CD14-positive monocyte (primary cell): ENCODE measurements at regions not wholly inside any gene's neighbourhood (a gene's known extent, or its start where the extent isn't known, plus 50 kb on each side); places are given as distances from the start of the nearest gene placed in this dataset.

Source experiments
- DNase-seq, 3 donors: peaks; one replicate each; pipeline ENCODE4 v3.0.0-alpha.2; 2011 to 2022
- H2AFZ ChIP-seq: 2 replicates; pipeline ENCODE4 v1.6.0; 2012; ENCODE audit warnings: mild to moderate bottlenecking, low read depth, low read length, inconsistent platforms; ENCODE audit not compliant: insufficient read depth, poor library complexity, severe bottlenecking
- H3K27ac ChIP-seq, 2 donors: 1 replicate in 1 of 2; 2 replicates in 1 of 2; pipeline ENCODE4 v1.5.1; 2012 to 2013; ENCODE audit warnings: low read length in 2 of 2, control low read depth in 1 of 2, inconsistent platforms in 1 of 2, low read depth in 1 of 2, mild to moderate bottlenecking in 1 of 2
- H3K27me3 ChIP-seq, 2 donors: one replicate each; pipeline versions ENCODE4 v1.6.0 to v1.6.1; 2011 to 2013; ENCODE audit warnings: low read length in 2 of 2; ENCODE audit not compliant: control insufficient read depth in 2 of 2, insufficient read depth in 2 of 2
- H3K36me3 ChIP-seq, 2 donors: replicated peaks in 1 of 2; 1 replicate in 1 of 2; 2 replicates in 1 of 2; pipeline versions ENCODE4 v1.5.1 to v1.6.1; 2012 to 2013; ENCODE audit warnings: low read length in 2 of 2, control low read depth in 1 of 2, inconsistent platforms in 1 of 2, mild to moderate bottlenecking in 1 of 2; ENCODE audit not compliant: insufficient read depth in 2 of 2, control insufficient read depth in 1 of 2
- H3K4me1 ChIP-seq, 2 donors: 1 replicate in 1 of 2; 2 replicates in 1 of 2; pipeline versions ENCODE4 v1.5.1 to v1.6.1; 2012 to 2013; ENCODE audit warnings: low read length in 2 of 2, control low read depth in 1 of 2, inconsistent platforms in 1 of 2, mild to moderate bottlenecking in 1 of 2, moderate library complexity in 1 of 2; ENCODE audit not compliant: insufficient read depth in 2 of 2, control insufficient read depth in 1 of 2
- H3K4me2 ChIP-seq: replicated peaks from 2 replicates; pipeline ENCODE3; 2012; ENCODE audit warnings: low read length, moderate library complexity, mild to moderate bottlenecking; ENCODE audit not compliant: poor library complexity, severe bottlenecking; ENCODE audit errors: extremely low read depth
- H3K4me3 ChIP-seq, 3 experiments: fragments of 200-600 bp in 1 of 3; sonication (generic) in 1 of 3; replicated peaks in 1 of 3; 1 replicate in 2 of 3; 2 replicates in 1 of 3; pipeline ENCODE4 v1.5.1; 2011 to 2013; ENCODE audit warnings: low read length in 3 of 3, mild to moderate bottlenecking in 3 of 3, control low read depth in 2 of 3, low read depth in 2 of 3, inconsistent platforms in 1 of 3, moderate library complexity in 1 of 3
- H3K79me2 ChIP-seq: 2 replicates; pipeline ENCODE4 v1.6.0; 2012; ENCODE audit warnings: mild to moderate bottlenecking, control low read depth, inconsistent platforms, low read length, moderate library complexity; ENCODE audit not compliant: insufficient read depth
- H3K9ac ChIP-seq: 2 replicates; pipeline ENCODE4 v1.6.0; 2017; ENCODE audit warnings: low read length, mild to moderate bottlenecking; ENCODE audit not compliant: insufficient read depth, poor library complexity, severe bottlenecking
- H3K9me3 ChIP-seq, 2 donors: replicated peaks in 1 of 2; 1 replicate in 1 of 2; 2 replicates in 1 of 2; pipeline versions ENCODE4 v1.5.1 to v1.6.1; 2012 to 2013; ENCODE audit warnings: low read length in 2 of 2, control low read depth in 1 of 2; ENCODE audit not compliant: control insufficient read depth in 1 of 2, insufficient read depth in 1 of 2
- H4K20me1 ChIP-seq: 2 replicates; pipeline ENCODE4 v1.6.0; 2012; ENCODE audit warnings: mild to moderate bottlenecking, low read length, control low read depth, moderate library complexity; ENCODE audit not compliant: insufficient read depth
- H3K27ac Mint-ChIP-seq, 7 donors: one replicate each; pipeline ENCODE4 v1.8.0; 2020; ENCODE audit warnings: mild to moderate bottlenecking in 7 of 7, mixed read lengths in 7 of 7, moderate library complexity in 6 of 7, inconsistent platforms in 2 of 7
- H3K27me3 Mint-ChIP-seq, 3 donors: one replicate each; pipeline ENCODE4 v1.8.0; 2021 to 2022; ENCODE audit warnings: low read depth in 3 of 3, mild to moderate bottlenecking in 3 of 3, mixed read lengths in 3 of 3, moderate library complexity in 3 of 3, inconsistent platforms in 1 of 3
- H3K36me3 Mint-ChIP-seq, 2 donors: one replicate each; pipeline ENCODE4 v1.8.0; 2020; ENCODE audit warnings: mixed read lengths in 2 of 2, inconsistent platforms in 1 of 2, mild to moderate bottlenecking in 1 of 2
- H3K4me1 Mint-ChIP-seq: one replicate; pipeline ENCODE4 v1.8.0; 2020; ENCODE audit warnings: mild to moderate bottlenecking, mixed read lengths
- H3K4me3 Mint-ChIP-seq, 2 donors: one replicate each; pipeline ENCODE4 v1.8.0; 2020; ENCODE audit warnings: mild to moderate bottlenecking in 2 of 2, mixed read lengths in 2 of 2, moderate library complexity in 1 of 2
- H3K9me3 Mint-ChIP-seq, 7 donors: one replicate each; pipeline ENCODE4 v1.8.0; 2020 to 2022; ENCODE audit warnings: mixed read lengths in 7 of 7, mild to moderate bottlenecking in 6 of 7, moderate library complexity in 6 of 7, inconsistent platforms in 2 of 7
- WGBS: methylation state at CpG from one replicate; pipeline ENCODE4 v1.1.5; 2013; ENCODE audit warnings: missing lambda C conversion rate; ENCODE audit not compliant: insufficient coverage; 5-methylcytosine and 5-hydroxymethylcytosine counted together
- intact Hi-C, 2 donors: fragments of 100-400 bp; cut with micrococcal nuclease; formaldehyde crosslinking; loops; one replicate each; pipeline versions ENCODE4 v1.15.0 to v1.15.1; 2023
- TF ChIP-seq, protein P1 (sequence below): fragments of 200-600 bp; IDR thresholded peaks from one replicate; pipeline ENCODE4 v1.8.0; 2022; ENCODE audit warnings: antibody characterized with exemption, mild to moderate bottlenecking

- TF ChIP-seq, protein P1, sequence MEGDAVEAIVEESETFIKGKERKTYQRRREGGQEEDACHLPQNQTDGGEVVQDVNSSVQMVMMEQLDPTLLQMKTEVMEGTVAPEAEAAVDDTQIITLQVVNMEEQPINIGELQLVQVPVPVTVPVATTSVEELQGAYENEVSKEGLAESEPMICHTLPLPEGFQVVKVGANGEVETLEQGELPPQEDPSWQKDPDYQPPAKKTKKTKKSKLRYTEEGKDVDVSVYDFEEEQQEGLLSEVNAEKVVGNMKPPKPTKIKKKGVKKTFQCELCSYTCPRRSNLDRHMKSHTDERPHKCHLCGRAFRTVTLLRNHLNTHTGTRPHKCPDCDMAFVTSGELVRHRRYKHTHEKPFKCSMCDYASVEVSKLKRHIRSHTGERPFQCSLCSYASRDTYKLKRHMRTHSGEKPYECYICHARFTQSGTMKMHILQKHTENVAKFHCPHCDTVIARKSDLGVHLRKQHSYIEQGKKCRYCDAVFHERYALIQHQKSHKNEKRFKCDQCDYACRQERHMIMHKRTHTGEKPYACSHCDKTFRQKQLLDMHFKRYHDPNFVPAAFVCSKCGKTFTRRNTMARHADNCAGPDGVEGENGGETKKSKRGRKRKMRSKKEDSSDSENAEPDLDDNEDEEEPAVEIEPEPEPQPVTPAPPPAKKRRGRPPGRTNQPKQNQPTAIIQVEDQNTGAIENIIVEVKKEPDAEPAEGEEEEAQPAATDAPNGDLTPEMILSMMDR, result no peak
- Histone ChIP-seq H3K27me3 (no peaks in the 10 kb centered on the region), H3K4me2 (no peak overlapping the region), H3K9me3 (no peaks in the 10 kb centered on the region), H3K9ac (no peak overlapping the region), H3K36me3 (no peaks in the 10 kb centered on the region), H2AFZ (no peak overlapping the region), H3K4me1 (peaks cover 6 to 9% of the 10 kb centered on the region in 2 donors), H3K27ac (no peak overlapping the region), H3K4me3 (no peak overlapping the region), H4K20me1 (no peaks in the 10 kb centered on the region), H3K79me2 (no peaks in the 10 kb centered on the region)
- H3K9me3 Mint-ChIP-seq, result peaks cover 0 to 5% (median 0%) of the 10 kb centered on the region in 7 donors
- peaks cover 0 to 9% (median 3%) of the 10 kb centered on the region in 3 donors for H3K27me3 Mint-ChIP-seq
- H3K36me3 Mint-ChIP-seq, result no peaks in the 10 kb centered on the region
- H3K4me1 Mint-ChIP-seq, result peaks cover 16% of the 10 kb centered on the region
- intact Hi-C loops, result no loop called here
- no peak for DNase-seq
- no peak overlapping the region for H3K27ac Mint-ChIP-seq
- H3K4me3 Mint-ChIP-seq, result no peak overlapping the region
- WGBS, result 100% methylated on average over 2 of the region's 2 CpGs
These were observed 158.5 kb downstream of the TSEN15 start for GRCh38 chr1:184210031-184210430.

DNA sequence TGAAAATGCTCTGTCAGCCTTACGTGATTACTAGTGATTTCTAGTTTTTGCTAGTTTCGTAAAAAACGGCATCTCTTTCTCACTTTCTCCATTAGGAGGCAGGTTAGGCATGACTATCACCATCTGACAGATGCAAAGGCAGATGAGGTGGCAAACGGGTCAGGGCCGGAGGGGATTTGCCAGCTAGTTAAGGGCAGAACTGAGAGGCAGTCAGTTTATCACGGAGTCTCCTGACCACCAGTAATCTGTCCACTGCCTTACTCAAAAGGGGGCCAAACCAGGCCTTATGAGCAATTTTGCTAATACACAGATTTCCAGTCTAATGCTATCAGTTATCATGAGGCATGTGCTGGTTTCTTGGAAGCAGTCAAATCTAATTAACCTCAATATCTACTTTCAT lies 159.3 kb downstream of the TSEN15 start:
- peaks cover 6 to 9% of the 10 kb centered on the region in 2 donors for H3K4me1 ChIP-seq
- Mint-ChIP-seq H3K9me3 (peaks cover 0 to 5% (median 0%) of the 10 kb centered on the region in 7 donors), H3K27ac (no peak overlapping the region), H3K36me3 (no peaks in the 10 kb centered on the region), H3K4me1 (peaks cover 16% of the 10 kb centered on the region), H3K27me3 (peaks cover 0 to 6% (median 3%) of the 10 kb centered on the region in 3 donors), H3K4me3 (no peak overlapping the region)
- no peak overlapping the region for H2AFZ ChIP-seq
- no peaks in the 10 kb centered on the region for H3K27me3 ChIP-seq
- TF ChIP-seq, protein P1, result no peak
- no peaks in the 10 kb centered on the region for H3K79me2 ChIP-seq
- no peaks in the 10 kb centered on the region for H3K9me3 ChIP-seq
- no peaks in the 10 kb centered on the region for H4K20me1 ChIP-seq
- H3K36me3 ChIP-seq, result no peaks in the 10 kb centered on the region
- WGBS, result 100% methylated on average over 3 of the region's 6 CpGs
- intact Hi-C loops, result no loop called here
- H3K9ac ChIP-seq, result no peak overlapping the region
- H3K4me2 ChIP-seq, result no peak overlapping the region
- H3K4me3 ChIP-seq, result no peak overlapping the region
- DNase-seq, result no peak
- H3K27ac ChIP-seq, result no peak overlapping the region
